ENCODE measurements at regions not wholly inside any gene's neighbourhood (a gene's known extent, or its start where the extent isn't known, plus 50 kb on each side); places are given as distances from the start of the nearest gene placed in this dataset.

DNA sequence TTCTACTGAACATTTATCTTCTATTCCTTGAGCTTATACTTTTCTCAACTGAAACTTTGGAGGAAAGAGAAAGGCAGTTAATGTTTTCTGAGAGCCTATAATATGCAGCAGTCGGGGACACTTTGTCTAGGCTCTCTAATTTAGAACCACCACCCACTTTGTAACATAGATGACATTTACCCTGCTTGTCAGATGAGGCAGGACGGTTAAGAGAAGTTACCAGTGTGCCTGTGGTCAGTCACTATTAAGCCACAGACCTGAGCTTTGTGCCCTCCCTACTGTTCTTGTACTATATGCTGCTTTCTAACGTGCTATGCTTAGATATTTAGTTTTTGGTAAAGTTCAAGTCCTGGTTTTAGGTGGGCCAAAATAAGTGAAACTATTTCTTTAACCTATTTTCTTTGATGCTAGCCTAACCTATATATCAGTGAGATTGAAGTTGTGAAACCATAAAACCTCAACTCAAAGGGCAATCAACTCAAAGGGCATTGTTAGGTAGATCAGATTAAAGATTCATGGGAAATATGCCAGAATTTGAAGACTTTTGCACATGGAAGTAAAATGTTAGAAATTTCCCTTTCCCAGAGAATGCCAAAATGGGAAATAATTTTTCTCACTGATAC lies 156.5 kb upstream of the AGR3 start:
- BruUV-seq (replicated peaks), result no TSS peak
- Histone ChIP-seq H3K4me1 (peaks cover 20% of the 10 kb centered on the region), H3K27me3 (replicated peaks; ENCODE audit: control insufficient read depth, insufficient read depth, low read length) (no peaks in the 10 kb centered on the region), H3K36me3 (ENCODE audit: control insufficient read depth, insufficient read depth, low read length) (no peaks in the 10 kb centered on the region), H3K9me3 (no peaks in the 10 kb centered on the region), H3K4me3 (ENCODE audit: low read depth, low read length) (no peak overlapping the region)
- peak overlapping the region; percentile 39 for H3K27ac Mint-ChIP-seq (ENCODE audit: unreplicated experiment)
- ChIA-PET CTCF (interaction anchor here (1.1 kb wide), 1 partner anchor 56 kb away, joined by 4 read pairs; no protein-coding TSS in a partner anchor), POLR2A (no interaction called here)
- no peaks in the 10 kb centered on the region for H3K9me3 Mint-ChIP-seq (ENCODE audit: unreplicated experiment)
- H3K36me3 Mint-ChIP-seq (ENCODE audit: insufficient read depth, unreplicated experiment), result no peaks in the 10 kb centered on the region
- peak overlapping the region; percentile 25 for H3K4me3 Mint-ChIP-seq (ENCODE audit: unreplicated experiment)
- intact Hi-C loops (cut with micrococcal nuclease; ENCODE audit: unreplicated experiment), result loop anchor here (1.0 kb wide), 1 partner anchor 92 kb away; no protein-coding TSS in a partner anchor
- no peaks in the 10 kb centered on the region for H3K27me3 Mint-ChIP-seq (ENCODE audit: insufficient read depth, unreplicated experiment)
- TF ChIP-seq, protein P1, sequence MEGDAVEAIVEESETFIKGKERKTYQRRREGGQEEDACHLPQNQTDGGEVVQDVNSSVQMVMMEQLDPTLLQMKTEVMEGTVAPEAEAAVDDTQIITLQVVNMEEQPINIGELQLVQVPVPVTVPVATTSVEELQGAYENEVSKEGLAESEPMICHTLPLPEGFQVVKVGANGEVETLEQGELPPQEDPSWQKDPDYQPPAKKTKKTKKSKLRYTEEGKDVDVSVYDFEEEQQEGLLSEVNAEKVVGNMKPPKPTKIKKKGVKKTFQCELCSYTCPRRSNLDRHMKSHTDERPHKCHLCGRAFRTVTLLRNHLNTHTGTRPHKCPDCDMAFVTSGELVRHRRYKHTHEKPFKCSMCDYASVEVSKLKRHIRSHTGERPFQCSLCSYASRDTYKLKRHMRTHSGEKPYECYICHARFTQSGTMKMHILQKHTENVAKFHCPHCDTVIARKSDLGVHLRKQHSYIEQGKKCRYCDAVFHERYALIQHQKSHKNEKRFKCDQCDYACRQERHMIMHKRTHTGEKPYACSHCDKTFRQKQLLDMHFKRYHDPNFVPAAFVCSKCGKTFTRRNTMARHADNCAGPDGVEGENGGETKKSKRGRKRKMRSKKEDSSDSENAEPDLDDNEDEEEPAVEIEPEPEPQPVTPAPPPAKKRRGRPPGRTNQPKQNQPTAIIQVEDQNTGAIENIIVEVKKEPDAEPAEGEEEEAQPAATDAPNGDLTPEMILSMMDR (IDR thresholded peaks at IDR 0.05; ENCODE audit: insufficient read depth in 1 of 2, low read depth in 1 of 2, low read length in 1 of 2, severe bottlenecking in 1 of 2, unreplicated experiment in 1 of 2), result no peak
- peaks cover 27% of the 10 kb centered on the region for H3K4me1 Mint-ChIP-seq (ENCODE audit: low read depth, unreplicated experiment)
- no peak for DNase-seq

DNA sequence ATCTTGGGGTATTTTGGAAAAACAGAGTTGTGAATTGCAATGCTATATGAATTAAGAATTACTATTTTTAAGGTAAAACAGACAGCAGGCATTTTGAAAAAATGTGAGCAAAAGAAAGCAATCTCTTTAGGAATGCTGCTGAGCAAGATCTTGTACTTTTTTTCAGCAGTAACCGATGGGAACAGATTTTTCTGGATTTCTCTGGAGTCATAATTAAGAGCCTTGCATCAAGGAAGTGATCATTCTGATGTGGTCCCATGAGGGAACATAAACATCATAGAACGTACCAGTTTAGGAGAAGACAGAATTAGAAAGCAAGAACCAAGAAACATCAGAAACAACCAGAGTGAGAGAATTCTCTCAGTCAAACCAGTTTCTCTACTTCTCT lies 157.0 kb upstream of the AGR3 start:
- Histone ChIP-seq H3K4me1 (peaks cover 20% of the 10 kb centered on the region), H3K36me3 (ENCODE audit: control insufficient read depth, insufficient read depth, low read length) (no peaks in the 10 kb centered on the region), H3K9me3 (no peaks in the 10 kb centered on the region), H3K4me3 (ENCODE audit: low read depth, low read length) (no peak overlapping the region), H3K27me3 (replicated peaks; ENCODE audit: control insufficient read depth, insufficient read depth, low read length) (no peaks in the 10 kb centered on the region)
- H3K36me3 Mint-ChIP-seq (ENCODE audit: insufficient read depth, unreplicated experiment), result no peaks in the 10 kb centered on the region
- no peak for DNase-seq
- H3K27me3 Mint-ChIP-seq (ENCODE audit: insufficient read depth, unreplicated experiment), result no peaks in the 10 kb centered on the region
- POLR2A ChIA-PET, result no interaction called here
- H3K4me3 Mint-ChIP-seq (ENCODE audit: unreplicated experiment), result peak overlapping the region; percentile 25
- TF ChIP-seq, protein P1 (IDR thresholded peaks at IDR 0.05; ENCODE audit: insufficient read depth in 1 of 2, low read depth in 1 of 2, low read length in 1 of 2, severe bottlenecking in 1 of 2, unreplicated experiment in 1 of 2), result no peak
- H3K4me1 Mint-ChIP-seq (ENCODE audit: low read depth, unreplicated experiment), result peaks cover 27% of the 10 kb centered on the region
- CTCF ChIA-PET, result interaction anchor here (1.1 kb wide), 1 partner anchor 56 kb away, joined by 4 read pairs; no protein-coding TSS in a partner anchor
- intact Hi-C loops (cut with micrococcal nuclease; ENCODE audit: unreplicated experiment), result loop anchor here (1.0 kb wide), 1 partner anchor 92 kb away; no protein-coding TSS in a partner anchor
- H3K9me3 Mint-ChIP-seq (ENCODE audit: unreplicated experiment), result no peaks in the 10 kb centered on the region
- peak overlapping the region; percentile 39 for H3K27ac Mint-ChIP-seq (ENCODE audit: unreplicated experiment)
- no TSS peak for BruUV-seq (replicated peaks)

DNA sequence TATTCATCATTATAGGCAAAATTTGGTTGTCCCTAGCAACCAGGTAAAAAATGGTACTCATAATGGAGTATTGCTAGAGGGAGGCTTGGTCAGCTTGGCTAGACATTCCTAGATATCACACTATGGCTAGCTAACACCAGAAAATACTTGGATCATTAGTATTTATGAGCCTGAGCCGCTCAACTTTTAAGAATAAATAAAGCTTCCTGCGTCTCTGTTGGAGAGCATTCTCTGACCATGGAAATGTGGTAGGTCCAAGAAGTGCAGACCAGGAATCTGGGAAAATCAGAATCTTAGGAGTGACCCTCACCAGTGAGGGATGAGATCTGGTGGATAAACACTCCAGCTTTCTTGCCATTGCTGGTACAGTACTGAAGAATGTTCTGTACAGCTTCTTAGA lies 157.6 kb upstream of the AGR3 start:
- Histone ChIP-seq H3K4me3 (ENCODE audit: low read depth, low read length) (no peak overlapping the region), H3K27me3 (replicated peaks; ENCODE audit: control insufficient read depth, insufficient read depth, low read length) (no peaks in the 10 kb centered on the region), H3K36me3 (ENCODE audit: control insufficient read depth, insufficient read depth, low read length) (no peaks in the 10 kb centered on the region), H3K4me1 (peaks cover 20% of the 10 kb centered on the region), H3K9me3 (no peaks in the 10 kb centered on the region)
- TF ChIP-seq, protein P1 (IDR thresholded peaks at IDR 0.05; ENCODE audit: insufficient read depth in 1 of 2, low read depth in 1 of 2, low read length in 1 of 2, severe bottlenecking in 1 of 2, unreplicated experiment in 1 of 2), result no peak
- no TSS peak for BruUV-seq (replicated peaks)
- ChIA-PET CTCF (interaction anchor here (1.1 kb wide), 1 partner anchor 57 kb away, joined by 4 read pairs; no protein-coding TSS in a partner anchor), POLR2A (no interaction called here)
- peaks cover 27% of the 10 kb centered on the region for H3K4me1 Mint-ChIP-seq (ENCODE audit: low read depth, unreplicated experiment)
- H3K27ac Mint-ChIP-seq (ENCODE audit: unreplicated experiment), result no peak overlapping the region
- H3K27me3 Mint-ChIP-seq (ENCODE audit: insufficient read depth, unreplicated experiment), result no peaks in the 10 kb centered on the region
- no peaks in the 10 kb centered on the region for H3K36me3 Mint-ChIP-seq (ENCODE audit: insufficient read depth, unreplicated experiment)
- intact Hi-C loops (cut with micrococcal nuclease; ENCODE audit: unreplicated experiment), result no loop called here
- no peaks in the 10 kb centered on the region for H3K9me3 Mint-ChIP-seq (ENCODE audit: unreplicated experiment)
- DNase-seq, result no peak
- H3K4me3 Mint-ChIP-seq (ENCODE audit: unreplicated experiment), result no peak overlapping the region
